Testis (tissue), 2 donors: ENCODE measurements at regions not wholly inside any gene's neighbourhood (a gene's known extent, or its start where the extent isn't known, plus 50 kb on each side); places are given as distances from the start of the nearest gene placed in this dataset.

ENCODE experiments used
- CTCF ChIP-seq, 3 experiments: fragments of 450-650 bp in 2 of 3; fragments of 200-600 bp in 1 of 3; sonication (generic) in 1 of 3; IDR thresholded peaks; one replicate each; pipeline ENCODE4 v1.5.1; 2016 to 2019; ENCODE audit warnings: antibody characterized with exemption in 3 of 3, mild to moderate bottlenecking in 2 of 3, moderate library complexity in 1 of 3
- POLR2A ChIP-seq: fragments of 450-650 bp; IDR thresholded peaks from one replicate; pipeline ENCODE4 v1.6.1; 2017; ENCODE audit warnings: antibody characterized with exemption, mild to moderate bottlenecking, moderate library complexity

- TF ChIP-seq CTCF (IDR thresholded peaks at IDR 0.05) (no peak), POLR2A (no peak)
Observed at GRCh38 chr9:113656771-113657670, 193.5 kb downstream of the RGS3 start.
